GM21723 (cell line): ENCODE measurements at regions not wholly inside any gene's neighbourhood (a gene's known extent, or its start where the extent isn't known, plus 50 kb on each side); places are given as distances from the start of the nearest gene placed in this dataset.

Experiments
- ATAC-seq: cut with Tn5 transposase; IDR thresholded peaks from one replicate; pipeline ENCODE4 v1.9.1; 2021; ENCODE audit warnings: mild to moderate bottlenecking, moderate library complexity; ENCODE audit not compliant: unreplicated experiment

- no peak for ATAC-seq
Measured at GRCh38 chr6:91130126-91130525, 543.3 kb upstream of the MAP3K7 start.

- no peak for ATAC-seq
Measured at GRCh38 chr6:91127752-91128151, 540.9 kb upstream of the MAP3K7 start.

GRCh38 chr6:91126876-91127275 is 540.0 kb upstream of the MAP3K7 start:
- ATAC-seq = no peak

GRCh38 chr6:91117550-91117949 is 530.7 kb upstream of the MAP3K7 start:
- no peak for ATAC-seq

DNA sequence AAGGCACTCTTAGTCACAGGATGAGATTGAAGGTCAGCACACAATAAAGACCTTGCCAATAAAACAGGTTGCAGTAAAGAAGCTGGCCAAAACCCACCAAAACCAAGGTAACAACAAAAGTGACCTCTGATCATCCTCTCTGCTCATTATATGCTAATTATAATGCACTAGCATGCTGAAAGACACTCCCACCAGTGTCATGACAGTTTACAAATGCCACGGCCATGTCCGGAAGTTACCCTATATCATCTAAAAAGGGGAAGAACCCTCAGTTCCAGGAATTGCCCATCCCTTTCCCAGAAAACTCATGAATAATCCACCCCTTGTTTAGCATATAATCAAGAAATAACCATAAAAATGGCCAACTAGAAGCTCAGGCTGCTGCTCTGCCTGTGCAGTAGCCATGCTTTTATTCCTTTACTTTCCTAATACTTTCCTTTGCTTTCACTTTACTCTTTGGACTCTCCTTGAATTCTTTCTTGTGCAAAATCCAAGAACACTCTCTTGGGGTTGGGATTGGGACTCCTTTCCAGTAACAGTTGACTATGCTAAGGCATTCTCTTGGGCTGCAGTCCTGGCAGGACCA is 527.3 kb upstream of the MAP3K7 start:
- ATAC-seq = no peak

DNA sequence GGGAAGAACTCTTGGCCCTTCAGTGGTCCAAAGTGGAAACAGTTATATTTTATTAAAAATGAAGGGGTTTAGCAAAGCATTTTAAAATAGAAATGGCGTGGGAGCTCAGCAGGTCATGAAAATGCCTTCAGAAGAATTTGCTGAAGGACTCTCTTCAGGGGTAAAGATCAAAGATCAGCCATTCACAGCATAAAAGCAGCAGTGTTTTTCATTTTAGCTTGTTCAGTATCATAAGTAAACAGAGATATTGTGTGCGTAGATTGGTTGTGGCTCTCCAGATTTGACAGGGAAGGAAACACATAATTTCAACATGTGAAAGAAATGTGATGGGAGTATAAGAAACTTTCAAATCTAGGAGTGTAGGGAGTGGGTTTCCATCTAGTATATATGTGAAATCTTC is 519.2 kb upstream of the MAP3K7 start:
- ATAC-seq = no peak

DNA sequence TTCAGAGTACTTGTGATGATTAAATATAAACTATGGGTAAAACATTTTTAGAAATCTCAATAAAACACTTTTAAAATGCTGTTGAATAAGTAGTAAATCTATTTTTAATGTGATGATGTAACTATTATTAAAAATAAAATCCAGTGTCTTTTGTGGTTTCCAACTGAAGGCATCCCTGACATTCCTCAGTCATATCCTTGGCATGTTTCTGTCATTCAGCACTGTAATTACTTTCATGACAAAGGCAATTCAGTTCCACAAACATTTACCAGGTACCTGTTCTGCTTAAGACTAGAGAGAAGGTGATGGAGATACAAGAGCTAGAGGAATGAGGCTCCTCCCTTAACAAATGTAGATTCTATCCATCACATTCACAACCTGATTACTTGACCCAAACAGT is 518.7 kb upstream of the MAP3K7 start:
- no peak for ATAC-seq

DNA sequence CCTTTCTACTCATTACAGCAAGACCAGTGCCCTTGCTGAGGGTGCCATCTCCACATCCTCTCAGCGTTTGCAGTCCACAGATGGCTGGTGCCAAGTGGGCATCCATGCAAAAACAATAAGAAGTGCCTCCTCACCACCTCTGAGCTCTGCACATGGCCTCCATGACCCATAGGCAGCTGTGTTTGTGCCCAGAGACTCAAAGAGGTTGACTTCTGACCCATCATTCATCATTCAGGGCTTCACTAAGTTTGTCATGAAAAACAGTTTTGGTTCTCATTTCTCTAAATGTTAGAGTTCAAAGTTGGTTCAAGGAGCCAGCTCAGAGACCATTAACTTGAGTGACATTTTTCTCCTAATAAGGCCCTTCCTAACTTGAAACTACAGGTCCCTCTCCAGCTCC is 512.6 kb upstream of the MAP3K7 start:
- ATAC-seq = no peak

- no peak for ATAC-seq
Measured at GRCh38 chr6:91098006-91098405, 511.1 kb upstream of the MAP3K7 start.

- no peak for ATAC-seq
Measured at GRCh38 chr6:91097364-91097763, 510.5 kb upstream of the MAP3K7 start.

DNA sequence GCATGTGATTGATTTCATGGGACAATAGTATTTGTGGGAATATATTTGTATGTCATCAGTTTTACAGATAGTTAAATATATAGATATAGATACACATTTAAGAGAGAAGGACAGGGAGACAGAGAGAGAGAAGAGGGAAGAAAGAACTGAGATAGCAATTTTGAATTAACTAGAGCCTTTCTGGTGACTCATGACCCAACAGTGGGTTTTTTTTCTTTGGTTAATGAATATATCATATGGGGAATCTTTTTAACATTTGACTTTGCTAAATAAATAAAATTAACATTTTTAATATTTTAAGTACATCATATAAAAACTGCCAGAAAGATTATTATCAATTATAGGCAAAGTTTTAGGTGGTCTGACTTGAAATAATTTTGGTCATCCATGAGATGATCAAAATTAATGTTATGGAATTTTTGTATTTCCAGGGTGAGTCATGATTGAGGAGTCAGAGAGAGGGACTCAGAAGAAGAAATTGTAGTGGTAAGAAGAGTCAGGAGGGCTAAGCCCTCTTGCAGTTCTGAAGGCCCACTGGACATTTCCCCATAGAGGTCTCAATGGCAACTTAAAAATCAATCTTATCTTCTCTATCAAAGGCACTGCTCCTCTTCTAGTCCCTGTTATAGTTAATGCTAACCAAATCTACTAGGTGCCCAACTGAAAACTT is 508.1 kb upstream of the MAP3K7 start:
- ATAC-seq = no peak

DNA sequence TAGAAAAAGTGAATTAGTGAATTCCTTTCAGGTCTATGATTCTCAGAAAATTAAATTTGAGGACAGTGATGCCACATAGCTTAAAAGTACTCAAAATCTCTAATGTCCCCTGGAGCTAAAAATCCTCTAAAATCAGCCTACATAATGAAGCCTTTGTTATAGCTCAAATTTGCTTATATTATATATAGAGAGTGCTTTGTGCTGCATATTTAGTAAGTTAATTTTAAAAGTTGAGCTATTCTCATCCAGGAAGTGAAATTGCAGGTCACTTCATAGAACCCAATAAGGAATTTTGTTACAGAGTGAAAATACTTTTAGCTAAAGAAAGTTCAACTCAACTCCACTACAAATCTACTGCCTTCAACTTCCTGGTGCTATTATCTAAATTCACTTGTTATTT is 507.5 kb upstream of the MAP3K7 start:
- ATAC-seq = no peak

- ATAC-seq = no peak
Measured at GRCh38 chr6:91088976-91089375, 502.1 kb upstream of the MAP3K7 start.

- ATAC-seq = no peak
Measured at GRCh38 chr6:91088515-91088914, 501.6 kb upstream of the MAP3K7 start.

DNA sequence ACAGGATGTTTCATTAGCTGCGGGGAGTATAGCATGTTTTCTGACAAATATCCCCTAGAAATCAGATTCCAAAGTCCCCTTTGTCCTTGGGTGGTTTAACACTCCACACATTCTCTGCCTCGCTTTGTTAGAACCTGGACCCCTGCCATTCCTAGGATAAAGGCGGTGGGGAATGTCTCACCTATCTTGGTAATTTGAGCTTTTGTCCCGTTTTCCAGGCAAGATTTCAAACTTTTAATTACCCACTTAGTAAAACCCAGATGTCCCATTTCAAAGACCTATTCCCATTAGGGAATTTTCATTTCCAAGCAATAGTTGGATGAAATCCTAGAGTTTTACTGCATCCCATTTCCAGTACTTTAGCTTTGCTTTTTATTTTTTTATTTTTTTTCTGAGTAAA is 501.0 kb upstream of the MAP3K7 start:
- ATAC-seq = no peak

DNA sequence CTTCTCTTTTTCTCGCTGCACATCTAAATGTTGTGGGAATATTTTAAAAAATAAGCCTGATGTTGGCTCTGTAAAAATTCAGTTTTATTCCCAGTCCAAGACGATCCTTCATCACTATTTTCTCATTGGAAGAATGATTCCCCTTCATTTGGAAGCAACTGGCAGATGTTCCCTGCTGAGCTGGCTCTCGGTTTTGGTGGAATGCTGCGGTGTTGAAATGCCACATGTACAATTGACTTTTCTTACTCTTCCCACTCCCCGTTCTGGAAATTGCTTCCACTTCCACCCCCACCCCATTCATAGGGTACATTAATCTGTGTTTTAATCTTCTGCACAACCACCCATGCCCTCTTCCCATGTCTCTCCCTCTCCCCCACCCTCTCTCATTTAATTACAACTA is 496.3 kb upstream of the MAP3K7 start:
- ATAC-seq = no peak

DNA sequence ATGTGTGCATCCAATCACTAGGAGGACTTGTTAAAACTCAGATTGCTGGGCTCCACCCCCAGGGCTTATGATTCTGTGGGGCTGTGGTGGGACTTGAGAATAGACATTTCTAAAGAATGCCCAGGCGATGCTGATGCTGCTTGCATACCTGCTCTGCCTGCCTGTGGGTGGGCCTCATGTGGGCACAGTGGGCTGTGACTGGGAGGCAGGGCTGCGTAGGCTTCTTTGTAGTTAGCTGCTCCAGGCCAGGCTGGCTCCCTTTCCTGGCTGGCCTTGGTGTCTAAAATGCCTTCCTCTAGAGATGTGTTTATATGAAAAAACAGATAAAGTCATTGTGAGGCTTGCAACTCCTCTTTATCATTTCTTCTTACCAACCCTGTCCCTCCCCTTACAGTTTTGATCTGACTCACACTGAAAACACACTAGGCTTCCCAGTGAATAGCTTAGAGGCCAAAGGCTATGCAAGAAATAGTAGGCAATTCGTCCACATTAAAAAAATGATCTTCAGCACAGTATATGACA is 495.5 kb upstream of the MAP3K7 start:
- ATAC-seq = no peak

DNA sequence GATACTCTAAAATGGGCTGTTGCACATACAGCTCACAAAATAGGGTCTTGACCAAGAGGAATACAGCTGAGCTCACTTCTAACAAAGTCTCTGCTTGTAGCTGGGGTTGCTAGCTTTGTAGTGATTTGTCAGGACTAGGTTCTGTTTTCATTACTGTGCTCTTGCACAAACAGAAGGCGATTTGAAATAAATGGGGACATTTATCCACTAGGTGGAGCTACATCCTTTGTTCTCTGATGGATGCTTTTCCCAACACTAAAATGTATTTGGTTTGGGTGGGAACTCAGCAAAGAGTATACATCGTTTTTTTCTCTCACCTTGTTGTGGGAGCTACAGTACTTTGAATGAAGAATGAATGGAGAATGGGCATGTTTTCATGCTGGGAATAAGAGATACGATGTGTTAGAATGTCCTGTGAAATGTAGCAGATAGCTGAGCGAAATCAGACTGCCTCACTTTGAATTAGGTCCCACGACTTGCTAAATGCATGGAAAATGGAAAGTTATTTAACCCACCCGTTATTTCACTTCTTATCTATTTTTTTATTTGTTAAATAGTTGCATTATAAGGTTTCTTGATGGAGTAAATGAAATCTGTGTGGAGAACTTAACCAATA is 494.7 kb upstream of the MAP3K7 start:
- ATAC-seq = peak; percentile 80

GRCh38 chr6:91080871-91081270 is 494.0 kb upstream of the MAP3K7 start:
- ATAC-seq = no peak

DNA sequence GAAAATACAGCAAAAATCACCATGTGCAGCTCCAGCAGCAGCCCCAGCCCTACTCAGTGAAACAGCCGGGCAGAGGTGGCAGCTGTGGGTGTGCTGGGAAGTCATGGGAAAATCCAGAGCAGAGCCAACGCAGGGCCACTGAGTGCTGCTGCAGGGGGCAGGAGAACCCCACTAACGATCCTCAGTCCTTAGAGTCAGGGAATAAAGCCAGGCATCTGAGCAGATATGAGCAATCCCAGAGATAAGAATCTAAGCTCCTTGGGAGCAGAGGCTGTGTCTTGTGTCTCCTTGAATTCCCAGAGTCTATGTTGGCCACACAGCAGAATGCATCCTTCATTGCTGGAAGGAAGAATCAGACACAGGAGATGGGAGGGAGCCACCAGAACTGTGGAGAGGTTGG is 493.1 kb upstream of the MAP3K7 start:
- ATAC-seq = no peak

DNA sequence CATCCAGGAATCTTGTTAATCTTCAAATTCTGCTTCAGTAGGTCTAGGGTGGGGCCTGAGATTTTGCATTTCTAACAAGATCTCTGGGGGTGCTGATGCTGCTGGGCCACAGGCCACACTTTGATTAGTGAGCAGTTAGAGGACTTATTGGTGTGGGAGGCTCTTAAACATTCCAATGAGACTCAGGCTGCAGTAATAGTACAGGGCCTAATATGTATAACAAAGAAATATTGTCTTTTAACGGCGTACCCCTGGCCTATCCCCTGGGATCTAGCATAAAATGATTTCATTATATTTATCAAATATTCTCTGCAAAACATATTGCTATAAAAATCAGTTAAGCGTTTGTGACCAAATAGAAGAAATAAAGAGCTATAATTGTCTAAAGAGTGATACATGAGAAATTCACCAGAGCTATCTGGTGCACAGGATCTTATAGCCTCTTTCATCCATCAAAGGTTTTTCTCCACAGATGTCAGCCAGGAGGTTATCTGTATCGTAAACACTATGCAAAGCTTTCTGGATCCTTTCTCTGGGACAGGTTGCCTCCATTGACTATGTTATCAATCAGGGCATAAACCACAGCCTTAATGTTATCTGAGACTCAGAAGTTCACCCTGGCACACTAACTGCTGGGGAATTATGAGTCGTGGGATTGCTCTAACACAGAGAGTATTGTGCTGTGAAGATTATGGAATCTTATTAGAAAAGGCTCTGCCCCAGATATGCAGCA is 488.5 kb upstream of the MAP3K7 start:
- ATAC-seq = no peak

DNA sequence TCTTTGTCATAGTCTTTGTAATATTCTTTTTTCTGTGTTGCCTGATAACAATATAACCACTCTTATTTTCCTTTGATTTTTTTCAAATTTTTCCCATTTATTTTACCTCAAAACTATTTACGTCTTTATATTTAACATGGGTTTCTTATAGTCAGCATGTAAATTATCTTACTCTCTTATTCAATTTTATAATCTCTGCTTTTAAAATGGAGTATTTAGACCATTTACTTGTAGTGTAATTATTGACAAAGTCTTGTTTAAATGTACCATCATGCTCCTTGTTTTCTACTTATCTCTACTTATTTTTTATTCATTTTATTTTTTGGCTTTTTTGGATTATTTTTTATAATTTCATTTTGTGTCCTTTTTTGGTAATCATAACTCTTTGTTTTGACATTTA is 476.5 kb upstream of the MAP3K7 start:
- no peak for ATAC-seq
